Stimulated activated CD4-positive, alpha-beta T cell treated with anti-CD3 and anti-CD28 coated beads, Interleukin-12 subunit alpha, Interleukin-12 subunit beta, amount 100 ng/mL, for 4 hours (primary cell): ENCODE measurements at regions not wholly inside any gene's neighbourhood (a gene's known extent, or its start where the extent isn't known, plus 50 kb on each side); places are given as distances from the start of the nearest gene placed in this dataset.

Experiments
- DNase-seq: peaks from one replicate; pipeline ENCODE4 v3.0.0-alpha.2; 2020

GRCh38 chr7:25854059-25854458, 297.9 kb upstream of the NFE2L3 start:
- no peak for DNase-seq

GRCh38 chr7:25854608-25855497, 297.1 kb upstream of the NFE2L3 start:
- no peak for DNase-seq

- DNase-seq, result no peak
These were observed 295.9 kb upstream of the NFE2L3 start for GRCh38 chr7:25855854-25856782.

- no peak for DNase-seq
These were observed 294.5 kb upstream of the NFE2L3 start for GRCh38 chr7:25857376-25858067.

- no peak for DNase-seq
These were observed 293.8 kb upstream of the NFE2L3 start for GRCh38 chr7:25858200-25858524.

GRCh38 chr7:25858525-25859411, 293.2 kb upstream of the NFE2L3 start:
- DNase-seq, result no peak

GRCh38 chr7:25859412-25860274, 292.4 kb upstream of the NFE2L3 start:
- DNase-seq, result no peak

- no peak for DNase-seq
These were observed 291.5 kb upstream of the NFE2L3 start for GRCh38 chr7:25860275-25861163.

GRCh38 chr7:25861164-25861496, 290.9 kb upstream of the NFE2L3 start:
- no peak for DNase-seq

GRCh38 chr7:25861601-25862260, 290.3 kb upstream of the NFE2L3 start:
- no peak for DNase-seq

- DNase-seq, result peak; percentile 66
These were observed 289.6 kb upstream of the NFE2L3 start for GRCh38 chr7:25862261-25863004.

- DNase-seq, result no peak
These were observed 288.8 kb upstream of the NFE2L3 start for GRCh38 chr7:25863005-25863728.

- no peak for DNase-seq
These were observed 288.3 kb upstream of the NFE2L3 start for GRCh38 chr7:25863729-25864110.

GRCh38 chr7:25864511-25864910, 287.5 kb upstream of the NFE2L3 start:
- DNase-seq, result no peak

GRCh38 chr7:25864943-25865751, 286.9 kb upstream of the NFE2L3 start:
- no peak for DNase-seq

GRCh38 chr7:25868509-25868908, 283.5 kb upstream of the NFE2L3 start:
- no peak for DNase-seq

GRCh38 chr7:25870574-25870973, 281.4 kb upstream of the NFE2L3 start:
- no peak for DNase-seq
